GM19240 (cell line): ENCODE measurements at regions not wholly inside any gene's neighbourhood (a gene's known extent, or its start where the extent isn't known, plus 50 kb on each side); places are given as distances from the start of the nearest gene placed in this dataset.

Experiments used
- DNase-seq: peaks from one replicate; pipeline ENCODE4 v3.0.0; 2011; ENCODE audit warnings: low spot score; ENCODE audit not compliant: insufficient read length

GRCh38 chr14:87178277-87178676 is 814.7 kb downstream of the GALC start:
- no peak for DNase-seq

GRCh38 chr14:87175175-87175574 is 817.8 kb downstream of the GALC start:
- no peak for DNase-seq

GRCh38 chr14:87171141-87171540 is 821.8 kb downstream of the GALC start:
- DNase-seq, result no peak

- DNase-seq, result no peak
Observed at GRCh38 chr14:87170179-87170578, 822.8 kb downstream of the GALC start.

GRCh38 chr14:87169362-87169761 is 823.6 kb downstream of the GALC start:
- DNase-seq, result no peak

GRCh38 chr14:87161502-87161901 is 831.5 kb downstream of the GALC start:
- DNase-seq, result no peak

- no peak for DNase-seq
Observed at GRCh38 chr14:87160989-87161388, 832.0 kb downstream of the GALC start.

GRCh38 chr14:87158283-87158682 is 834.7 kb downstream of the GALC start:
- no peak for DNase-seq

- DNase-seq, result no peak
Observed at GRCh38 chr14:87156878-87157277, 836.1 kb downstream of the GALC start.

GRCh38 chr14:87155856-87156488 is 837.0 kb downstream of the GALC start:
- DNase-seq, result no peak

GRCh38 chr14:87153901-87154300 is 839.1 kb downstream of the GALC start:
- no peak for DNase-seq

GRCh38 chr14:87153391-87153790 is 839.6 kb downstream of the GALC start:
- DNase-seq, result no peak

GRCh38 chr14:87152693-87153092 is 840.3 kb downstream of the GALC start:
- no peak for DNase-seq

GRCh38 chr14:87149583-87150354 is 843.2 kb downstream of the GALC start:
- DNase-seq, result no peak

- DNase-seq, result no peak
Observed at GRCh38 chr14:87148655-87149054, 844.3 kb downstream of the GALC start.

- DNase-seq, result no peak
Observed at GRCh38 chr14:87142551-87143211, 850.3 kb downstream of the GALC start.

GRCh38 chr14:87141801-87142200 is 851.2 kb downstream of the GALC start:
- DNase-seq, result no peak

- DNase-seq, result no peak
Observed at GRCh38 chr14:87139299-87139698, 853.7 kb downstream of the GALC start.

- no peak for DNase-seq
Observed at GRCh38 chr14:87133073-87133801, 859.7 kb downstream of the GALC start.

GRCh38 chr14:87131879-87132278 is 861.1 kb downstream of the GALC start:
- DNase-seq, result no peak

GRCh38 chr14:87122166-87122565 is 870.8 kb downstream of the GALC start:
- DNase-seq, result no peak

GRCh38 chr14:87121716-87122115 is 871.3 kb downstream of the GALC start:
- DNase-seq, result no peak
